ENCODE measurements at regions not wholly inside any gene's neighbourhood (a gene's known extent, or its start where the extent isn't known, plus 50 kb on each side); places are given as distances from the start of the nearest gene placed in this dataset.

DNA sequence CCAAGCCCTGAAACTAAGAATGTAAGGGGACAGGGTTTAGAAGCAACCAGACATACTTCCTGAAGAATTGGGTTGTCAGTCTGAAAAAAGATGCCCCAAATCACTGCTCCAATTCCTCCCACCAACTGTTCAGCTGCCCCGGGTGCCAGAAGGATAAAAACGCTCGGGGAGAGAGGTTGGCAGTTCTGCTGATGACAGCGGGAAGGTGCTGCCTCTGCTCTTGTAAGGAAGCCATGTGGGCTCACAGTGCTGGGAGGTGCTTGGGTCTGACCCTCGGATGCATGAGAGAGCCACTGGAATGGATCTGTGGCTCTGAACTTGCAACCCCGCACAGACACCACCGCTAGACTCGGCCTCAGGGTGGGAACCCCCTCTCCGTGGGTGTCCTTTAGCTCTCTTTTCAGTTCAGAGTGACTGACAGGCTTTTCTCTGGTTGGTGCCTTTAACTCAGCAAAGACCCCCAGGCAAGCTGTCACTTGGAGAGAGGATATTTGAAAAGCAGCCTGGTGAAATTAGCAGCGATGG lies 364.8 kb upstream of the RBFOX1 start:
- TF ChIP-seq, protein P1, sequence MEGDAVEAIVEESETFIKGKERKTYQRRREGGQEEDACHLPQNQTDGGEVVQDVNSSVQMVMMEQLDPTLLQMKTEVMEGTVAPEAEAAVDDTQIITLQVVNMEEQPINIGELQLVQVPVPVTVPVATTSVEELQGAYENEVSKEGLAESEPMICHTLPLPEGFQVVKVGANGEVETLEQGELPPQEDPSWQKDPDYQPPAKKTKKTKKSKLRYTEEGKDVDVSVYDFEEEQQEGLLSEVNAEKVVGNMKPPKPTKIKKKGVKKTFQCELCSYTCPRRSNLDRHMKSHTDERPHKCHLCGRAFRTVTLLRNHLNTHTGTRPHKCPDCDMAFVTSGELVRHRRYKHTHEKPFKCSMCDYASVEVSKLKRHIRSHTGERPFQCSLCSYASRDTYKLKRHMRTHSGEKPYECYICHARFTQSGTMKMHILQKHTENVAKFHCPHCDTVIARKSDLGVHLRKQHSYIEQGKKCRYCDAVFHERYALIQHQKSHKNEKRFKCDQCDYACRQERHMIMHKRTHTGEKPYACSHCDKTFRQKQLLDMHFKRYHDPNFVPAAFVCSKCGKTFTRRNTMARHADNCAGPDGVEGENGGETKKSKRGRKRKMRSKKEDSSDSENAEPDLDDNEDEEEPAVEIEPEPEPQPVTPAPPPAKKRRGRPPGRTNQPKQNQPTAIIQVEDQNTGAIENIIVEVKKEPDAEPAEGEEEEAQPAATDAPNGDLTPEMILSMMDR (IDR thresholded peaks at IDR 0.05; ENCODE audit: low read depth, low read length): no peak
- no peak for TF ChIP-seq EZH2phosphoT487 (IDR thresholded peaks at IDR 0.05; ENCODE audit: low read depth)
